OCI-LY7 (cell line): ENCODE measurements at regions not wholly inside any gene's neighbourhood (a gene's known extent, or its start where the extent isn't known, plus 50 kb on each side); places are given as distances from the start of the nearest gene placed in this dataset.

Experiments
- EZH2phosphoT487 ChIP-seq: fragments of 200-600 bp; sonication (generic); IDR thresholded peaks from 2 replicates; pipeline ENCODE4 v1.6.1; 2018; ENCODE audit warnings: low read depth, borderline replicate concordance, mild to moderate bottlenecking, mixed run types, antibody characterized with exemption, low read length, moderate library complexity, mixed read lengths
- TF ChIP-seq, protein P1 (sequence below): fragments of 200-600 bp; sonication (generic); conservative IDR thresholded peaks from 2 replicates; pipeline ENCODE4 v1.5.1; 2014; ENCODE audit warnings: mild to moderate bottlenecking, antibody characterized with exemption, low read length, moderate library complexity, mixed read lengths

DNA sequence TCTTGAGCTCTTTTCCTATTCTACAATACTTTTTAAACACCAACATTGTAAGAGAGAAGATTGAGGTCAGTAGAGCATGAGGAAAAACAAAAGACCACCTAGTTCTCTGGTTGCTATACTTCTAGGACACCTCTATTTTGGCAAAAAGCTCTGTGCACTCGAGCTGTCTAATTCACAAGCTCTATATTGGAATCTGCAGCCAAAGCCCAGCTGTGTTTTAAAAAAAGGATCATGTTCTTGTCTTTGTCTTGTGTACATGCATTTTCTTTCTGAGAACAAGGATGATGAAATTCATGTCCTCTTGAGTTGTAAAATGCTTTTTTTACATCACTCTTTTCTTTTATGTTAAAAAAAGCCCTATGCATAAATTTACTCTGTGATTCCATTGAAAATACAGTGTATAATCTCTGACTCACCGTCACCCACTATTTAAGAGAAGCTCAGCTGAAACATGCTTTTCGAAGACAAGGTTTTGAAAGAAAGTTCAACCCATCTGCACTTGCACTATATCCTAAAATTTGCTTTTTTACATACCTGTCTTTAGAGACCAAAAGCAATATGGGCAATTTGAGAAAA lies 215.5 kb upstream of the VSTM2A start:
- TF ChIP-seq, protein P1, sequence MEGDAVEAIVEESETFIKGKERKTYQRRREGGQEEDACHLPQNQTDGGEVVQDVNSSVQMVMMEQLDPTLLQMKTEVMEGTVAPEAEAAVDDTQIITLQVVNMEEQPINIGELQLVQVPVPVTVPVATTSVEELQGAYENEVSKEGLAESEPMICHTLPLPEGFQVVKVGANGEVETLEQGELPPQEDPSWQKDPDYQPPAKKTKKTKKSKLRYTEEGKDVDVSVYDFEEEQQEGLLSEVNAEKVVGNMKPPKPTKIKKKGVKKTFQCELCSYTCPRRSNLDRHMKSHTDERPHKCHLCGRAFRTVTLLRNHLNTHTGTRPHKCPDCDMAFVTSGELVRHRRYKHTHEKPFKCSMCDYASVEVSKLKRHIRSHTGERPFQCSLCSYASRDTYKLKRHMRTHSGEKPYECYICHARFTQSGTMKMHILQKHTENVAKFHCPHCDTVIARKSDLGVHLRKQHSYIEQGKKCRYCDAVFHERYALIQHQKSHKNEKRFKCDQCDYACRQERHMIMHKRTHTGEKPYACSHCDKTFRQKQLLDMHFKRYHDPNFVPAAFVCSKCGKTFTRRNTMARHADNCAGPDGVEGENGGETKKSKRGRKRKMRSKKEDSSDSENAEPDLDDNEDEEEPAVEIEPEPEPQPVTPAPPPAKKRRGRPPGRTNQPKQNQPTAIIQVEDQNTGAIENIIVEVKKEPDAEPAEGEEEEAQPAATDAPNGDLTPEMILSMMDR: no peak
- TF ChIP-seq EZH2phosphoT487: no peak
